GM12878 (cell line): ENCODE measurements at regions not wholly inside any gene's neighbourhood (a gene's known extent, or its start where the extent isn't known, plus 50 kb on each side); places are given as distances from the start of the nearest gene placed in this dataset.

Source experiments
- ATAC-seq: fragments of 200-7000 bp; cut with Tn5 transposase; 3 replicates; pipeline ENCODE4 v1.9.1; 2020; ENCODE audit warnings: mild to moderate bottlenecking, moderate library complexity
- BruUV-seq: library from RNA; stranded (reverse); fragments of 400-500 nt; replicated peaks from 2 replicates; lab custom pipeline; 2021; lab: Mats Ljungman, UMichigan
- CTCF ChIA-PET: fragments of 300-600 bp; sonication (Branson Sonifier 250); formaldehyde crosslinking; extraction: SDS; loops from one replicate; lab custom pipeline; 2021; ENCODE audit warnings: inconsistent platforms; lab: Yijun Ruan, JAX
- POLR2A ChIA-PET: fragments of 350-600 bp; formaldehyde crosslinking; extraction: SDS; loops from one replicate; lab custom pipeline; 2021; ENCODE audit warnings: inconsistent platforms; lab: Charles Lee
- RAD21 ChIA-PET: fragments of 300-600 bp; sonication (Branson Sonifier 250); formaldehyde crosslinking; loops from one replicate; lab custom pipeline; 2023; ENCODE audit warnings: antibody characterized with exemption; ENCODE audit not compliant: unreplicated experiment; lab: Charles Lee
- SMC1A ChIA-PET: fragments of 300-600 bp; sonication (Branson Sonifier 250); formaldehyde crosslinking; loops from one replicate; lab custom pipeline; 2023; ENCODE audit not compliant: unreplicated experiment, uncharacterized antibody; lab: Charles Lee
- DNase-seq: peaks from one replicate; pipeline ENCODE4 v3.0.0-alpha.2; 2011; ENCODE audit warnings: low read depth, low spot score
- FAIRE-seq: peaks from 3 replicates; lab custom pipeline; 2011; peaks lifted over from hg19 to GRCh38; lab: Jason Lieb, UNC
- H2AFZ ChIP-seq: 2 replicates; pipeline ENCODE4 v1.6.0; 2011; ENCODE audit warnings: low read depth, low read length, control low read depth; ENCODE audit not compliant: control insufficient read depth
- H3K27ac ChIP-seq: 2 replicates; pipeline ENCODE4 v1.5.1; 2011; ENCODE audit warnings: control low read depth; ENCODE audit not compliant: control insufficient read depth, insufficient read depth
- H3K27me3 ChIP-seq, 2 experiments: replicated peaks in 1 of 2; 2 replicates each; pipeline versions ENCODE4 v1.6.0 to v1.6.1; 2011; ENCODE audit warnings: low read length in 1 of 2; ENCODE audit not compliant: control insufficient read depth in 2 of 2, insufficient read depth in 2 of 2
- H3K36me3 ChIP-seq, 2 experiments: 2 replicates each; pipeline ENCODE4 v1.5.1; 2011; ENCODE audit warnings: low read length in 1 of 2; ENCODE audit not compliant: control insufficient read depth in 2 of 2, insufficient read depth in 2 of 2
- H3K4me1 ChIP-seq: 2 replicates; pipeline ENCODE4 v1.6.1; 2011; ENCODE audit warnings: mild to moderate bottlenecking, low read length, moderate library complexity, mixed read lengths; ENCODE audit not compliant: control insufficient read depth, insufficient read depth
- H3K4me2 ChIP-seq: 2 replicates; pipeline ENCODE4 v1.6.0; 2011; ENCODE audit warnings: control low read depth; ENCODE audit not compliant: control insufficient read depth, insufficient read depth
- H3K4me3 ChIP-seq: fragments of 200-600 bp; sonication (generic); 2 replicates; pipeline ENCODE4 v1.5.1; 2016
- H3K79me2 ChIP-seq: 2 replicates; pipeline ENCODE4 v1.6.0; 2011; ENCODE audit warnings: low read length; ENCODE audit not compliant: control insufficient read depth, insufficient read depth
- H3K9ac ChIP-seq: 2 replicates; pipeline ENCODE4 v1.8.0; 2011; ENCODE audit warnings: low read length, control low read depth, mixed read lengths; ENCODE audit not compliant: control insufficient read depth, insufficient read depth
- H3K9me3 ChIP-seq: replicated peaks from 3 replicates; pipeline ENCODE4 v1.5.1; 2011; ENCODE audit warnings: mild to moderate bottlenecking, low read length; ENCODE audit not compliant: control insufficient read depth, insufficient read depth
- H4K20me1 ChIP-seq: 2 replicates; pipeline ENCODE4 v1.6.0; 2011; ENCODE audit not compliant: control insufficient read depth, insufficient read depth
- ATF2 ChIP-seq: IDR thresholded peaks from 2 replicates; pipeline ENCODE4 v1.6.1; 2012; ENCODE audit warnings: low read length, inconsistent platforms
- KAT2A ChIP-seq: conservative IDR thresholded peaks from 2 replicates; pipeline ENCODE4 v1.6.1; 2011; ENCODE audit warnings: low read depth, low read length; ENCODE audit not compliant: control insufficient read depth
- PML ChIP-seq: IDR thresholded peaks from 2 replicates; pipeline ENCODE4 v1.6.1; 2012; ENCODE audit warnings: low read length, inconsistent platforms
- WGBS: methylation state at CpG from one replicate; pipeline ENCODE4 v1.1.6; 2016; ENCODE audit warnings: low lambda C conversion rate; ENCODE audit not compliant: insufficient replicate concordance, insufficient coverage; ENCODE audit errors: missing lambda C conversion rate; 5-methylcytosine and 5-hydroxymethylcytosine counted together
- in situ Hi-C: fragments of 300-500 bp; cut with MboI; formaldehyde crosslinking; loops from 9 replicates; pipeline ENCODE4 v1.14.3; 2018; ENCODE audit warnings: mixed read lengths
- intact Hi-C: fragments of 100-400 bp; cut with micrococcal nuclease; formaldehyde crosslinking; loops from one replicate; pipeline ENCODE4 v1.14.2; 2022; ENCODE audit not compliant: unreplicated experiment

- ChIA-PET SMC1A (no interaction called here), POLR2A (no interaction called here), CTCF (no interaction called here), RAD21 (no interaction called here)
- Histone ChIP-seq H3K27me3 (peaks cover 0 to 1% of the 10 kb centered on the region in 2 experiments; a peak in 1 of 4 replicates), H4K20me1 (no peaks in the 10 kb centered on the region), H3K36me3 (no peaks in the 10 kb centered on the region), H3K4me3 (no peak overlapping the region), H3K9ac (no peak overlapping the region), H3K27ac (no peak overlapping the region), H3K4me2 (no peak overlapping the region), H2AFZ (no peak overlapping the region), H3K4me1 (no peaks in the 10 kb centered on the region), H3K79me2 (no peaks in the 10 kb centered on the region), H3K9me3 (no peaks in the 10 kb centered on the region)
- TF ChIP-seq PML, result no peak
- in situ Hi-C loops, result no loop called here
- intact Hi-C loops, result no loop called here
- no TSS peak for BruUV-seq
- ATAC-seq, result no peak
- FAIRE-seq, result no peak
- no peak for DNase-seq
- WGBS, result 67% methylated on average over 6 of the region's 6 CpGs
Measured at GRCh38 chr1:228961511-228961910, 226.2 kb downstream of the RHOU start.

GRCh38 chr1:228963795-228964177, 228.5 kb downstream of the RHOU start:
- no peaks in the 10 kb centered on the region for H3K9me3 ChIP-seq
- POLR2A ChIA-PET, result no interaction called here
- CTCF ChIA-PET, result no interaction called here
- no peaks in the 10 kb centered on the region for H3K79me2 ChIP-seq
- H3K27me3 ChIP-seq, result 0 out of 4 replicates have a peak, but pooled peaks cover 0 to 2% of the 10 kb centered on the region in 2 experiments
- no peak for DNase-seq
- intact Hi-C loops (no loop called here), in situ Hi-C loops (no loop called here)
- ATAC-seq, result no peak
- H3K4me1 ChIP-seq, result no peaks in the 10 kb centered on the region
- SMC1A ChIA-PET, result no interaction called here
- H3K27ac ChIP-seq, result no peak overlapping the region
- H3K4me2 ChIP-seq, result no peak overlapping the region
- BruUV-seq, result no TSS peak
- no peaks in the 10 kb centered on the region for H4K20me1 ChIP-seq
- no peak overlapping the region for H3K4me3 ChIP-seq
- RAD21 ChIA-PET, result no interaction called here
- H3K9ac ChIP-seq, result no peak overlapping the region
- no peak for FAIRE-seq
- H2AFZ ChIP-seq, result no peak overlapping the region
- WGBS, result 39% methylated on average over 2 of the region's 2 CpGs
- no peaks in the 10 kb centered on the region for H3K36me3 ChIP-seq
- TF ChIP-seq ATF2, result no peak
- no peak for TF ChIP-seq KAT2A
